IMR-90 (cell line): ENCODE measurements at regions not wholly inside any gene's neighbourhood (a gene's known extent, or its start where the extent isn't known, plus 50 kb on each side); places are given as distances from the start of the nearest gene placed in this dataset.

Experiments
- ATAC-seq: fragments of 200-7000 bp; cut with Tn5 transposase; 2 replicates; pipeline ENCODE4 v1.9.1; 2020; ENCODE audit warnings: low read depth, mild to moderate bottlenecking, moderate library complexity
- BruUV-seq: library from RNA; stranded (reverse); fragments of 400-500 nt; replicated peaks from 2 replicates; lab custom pipeline; 2021; lab: Mats Ljungman, UMichigan
- CTCF ChIA-PET: fragments of 300-600 bp; formaldehyde crosslinking; extraction: SDS; loops from one replicate; lab custom pipeline; 2021; ENCODE audit warnings: antibody characterized with exemption; lab: Yijun Ruan, JAX
- POLR2A ChIA-PET: fragments of 300-600 bp; sonication (Branson Sonifier 250); formaldehyde crosslinking; loops from one replicate; lab custom pipeline; 2022; ENCODE audit warnings: antibody characterized with exemption; ENCODE audit not compliant: unreplicated experiment; lab: Charles Lee
- DNase-seq: peaks from one replicate; pipeline ENCODE4 v3.0.0; 2013
- H2AFZ ChIP-seq: replicated peaks from 2 replicates; pipeline ENCODE3; 2013; ENCODE audit warnings: low read length, mild to moderate bottlenecking; ENCODE audit not compliant: poor library complexity
- H2AK5ac ChIP-seq: 2 replicates; pipeline ENCODE4 v1.6.1; 2013; ENCODE audit warnings: low read depth, low read length, inconsistent platforms
- H2AK9ac ChIP-seq: replicated peaks from 2 replicates; pipeline ENCODE3; 2013; ENCODE audit warnings: mild to moderate bottlenecking, low read depth, low read length, moderate library complexity; ENCODE audit not compliant: poor library complexity
- H2BK120ac ChIP-seq: 2 replicates; pipeline ENCODE4 v1.6.1; 2013; ENCODE audit warnings: low read depth, low read length, inconsistent platforms
- H2BK15ac ChIP-seq: 3 replicates; pipeline ENCODE4 v1.6.1; 2013; ENCODE audit warnings: low read depth, low read length, inconsistent platforms
- H2BK20ac ChIP-seq: 2 replicates; pipeline ENCODE4 v1.6.1; 2013; ENCODE audit warnings: low read depth, mild to moderate bottlenecking, inconsistent platforms, low read length, moderate library complexity
- H2BK5ac ChIP-seq: 2 replicates; pipeline ENCODE4 v1.6.1; 2013; ENCODE audit warnings: mild to moderate bottlenecking, low read depth, low read length, inconsistent platforms; ENCODE audit not compliant: poor library complexity, severe bottlenecking
- H3K14ac ChIP-seq: replicated peaks from 2 replicates; pipeline ENCODE4 v1.6.1; 2013; ENCODE audit warnings: low read depth, low read length, inconsistent platforms
- H3K18ac ChIP-seq: 2 replicates; pipeline ENCODE4 v1.6.1; 2013; ENCODE audit warnings: low read depth, low read length, control low read depth
- H3K23ac ChIP-seq: 2 replicates; pipeline ENCODE4 v1.6.1; 2013; ENCODE audit warnings: low read depth, low read length, inconsistent platforms
- H3K27ac ChIP-seq: 2 replicates; pipeline ENCODE4 v1.5.1; 2013; ENCODE audit warnings: mild to moderate bottlenecking, control low read depth, low read length; ENCODE audit not compliant: insufficient read depth
- H3K27me3 ChIP-seq: 2 replicates; pipeline ENCODE4 v1.6.1; 2013; ENCODE audit warnings: low read length; ENCODE audit not compliant: control insufficient read depth, insufficient read depth
- H3K36me3 ChIP-seq: 2 replicates; pipeline ENCODE4 v1.6.1; 2013; ENCODE audit warnings: low read length, mixed read lengths; ENCODE audit not compliant: control insufficient read depth, insufficient read depth
- H3K4ac ChIP-seq: 2 replicates; pipeline ENCODE4 v1.6.1; 2013; ENCODE audit warnings: low read depth, low read length, inconsistent platforms
- H3K4me1 ChIP-seq: 2 replicates; pipeline ENCODE4 v1.6.1; 2013; ENCODE audit warnings: low read length, mixed read lengths; ENCODE audit not compliant: control insufficient read depth, insufficient read depth
- H3K4me2 ChIP-seq: 2 replicates; pipeline ENCODE4 v1.6.1; 2013; ENCODE audit warnings: low read depth, mild to moderate bottlenecking, control low read depth, low read length, moderate library complexity
- H3K4me3 ChIP-seq: 2 replicates; pipeline ENCODE4 v1.5.1; 2013; ENCODE audit warnings: low read depth, mild to moderate bottlenecking, control low read depth, low read length, moderate library complexity; ENCODE audit not compliant: insufficient read depth
- H3K56ac ChIP-seq: 2 replicates; pipeline ENCODE4 v1.6.1; 2013; ENCODE audit warnings: low read length, inconsistent platforms; ENCODE audit not compliant: insufficient read depth; ENCODE audit errors: extremely low read depth
- H3K79me1 ChIP-seq, 2 experiments: 2 replicates each; pipeline ENCODE4 v1.6.1; 2013; ENCODE audit warnings: low read length in 2 of 2, inconsistent platforms in 1 of 2, low read depth in 1 of 2
- H3K9ac ChIP-seq: 2 replicates; pipeline ENCODE4 v1.6.1; 2013; ENCODE audit warnings: low read depth, low read length, control low read depth
- H3K9me1 ChIP-seq: 2 replicates; pipeline ENCODE4 v1.6.1; 2013; ENCODE audit warnings: low read length, inconsistent platforms; ENCODE audit not compliant: insufficient read depth
- H3K9me3 ChIP-seq: 2 replicates; pipeline ENCODE4 v1.6.1; 2013; ENCODE audit warnings: low read length; ENCODE audit not compliant: control insufficient read depth, insufficient read depth
- H4K20me1 ChIP-seq: 2 replicates; pipeline ENCODE4 v1.6.1; 2013; ENCODE audit warnings: low read length, inconsistent platforms; ENCODE audit not compliant: insufficient read depth
- H4K5ac ChIP-seq: 2 replicates; pipeline ENCODE4 v1.6.1; 2013; ENCODE audit warnings: mild to moderate bottlenecking, low read depth, low read length, control low read depth
- H4K8ac ChIP-seq, 2 experiments: 2 replicates each; pipeline ENCODE4 v1.6.1; 2013; ENCODE audit warnings: low read depth in 2 of 2, low read length in 2 of 2, control low read depth in 1 of 2, inconsistent platforms in 1 of 2
- H4K91ac ChIP-seq: 2 replicates; pipeline ENCODE4 v1.6.1; 2013; ENCODE audit warnings: low read depth, low read length, inconsistent platforms; ENCODE audit not compliant: insufficient read depth
- BHLHE40 ChIP-seq: fragments of 150-350 bp; IDR thresholded peaks from 2 replicates; pipeline ENCODE4 v1.6.1; 2016; ENCODE audit warnings: mild to moderate bottlenecking, low read depth, low read length
- CEBPB ChIP-seq: IDR thresholded peaks from 2 replicates; pipeline ENCODE4 v1.6.1; 2012; ENCODE audit warnings: low read depth, low read length, improper control_type of control experiment
- FOS ChIP-seq: fragments of 150-350 bp; IDR thresholded peaks from 2 replicates; pipeline ENCODE4 v1.6.1; 2016; ENCODE audit warnings: low read depth, low read length
- RAD21 ChIP-seq: IDR thresholded peaks from 2 replicates; pipeline ENCODE4 v1.6.1; 2012; ENCODE audit warnings: low read length, improper control_type of control experiment
- RFX5 ChIP-seq: IDR thresholded peaks from 2 replicates; pipeline ENCODE4 v1.8.0; 2012; ENCODE audit warnings: low read depth, mild to moderate bottlenecking, low read length, moderate library complexity
- WGBS, 2 experiments: methylation state at CpG; one replicate each; pipeline versions ENCODE4 v1.1.5 to v1.1.7; 2013; ENCODE audit warnings: missing lambda C conversion rate in 2 of 2; ENCODE audit not compliant: insufficient read length in 1 of 2; ENCODE audit errors: extremely low coverage in 2 of 2; 5-methylcytosine and 5-hydroxymethylcytosine counted together
- dilution Hi-C: fragments of 300-500 bp; cut with HindIII; formaldehyde crosslinking; loops from one replicate; pipeline ENCODE4 v1.14.3; 2018; ENCODE audit warnings: low sequenced_read_pairs; ENCODE audit not compliant: unreplicated experiment
- in situ Hi-C: fragments of 300-500 bp; cut with MboI; formaldehyde crosslinking; loops from 3 replicates; pipeline ENCODE4 v1.14.3; 2019; ENCODE audit warnings: low sequenced_read_pairs, inconsistent platforms, mixed read lengths
- intact Hi-C: fragments of 100-400 bp; cut with micrococcal nuclease; formaldehyde crosslinking; loops from 2 replicates; pipeline ENCODE4 v1.10.0; 2022
- TF ChIP-seq, protein P1 (sequence below): fragments of 150-350 bp; IDR thresholded peaks from 2 replicates; pipeline ENCODE4 v1.6.1; 2016; ENCODE audit warnings: low read depth, mild to moderate bottlenecking, low read length, moderate library complexity, borderline replicate concordance
- TF ChIP-seq, protein P2 (sequence below): fragments of 150-350 bp; IDR thresholded peaks from 2 replicates; pipeline ENCODE4 v1.6.1; 2017; ENCODE audit warnings: mild to moderate bottlenecking, antibody characterized with exemption, low read length, low read depth
- TF ChIP-seq, protein P3 (sequence below): conservative IDR thresholded peaks from 2 replicates; pipeline ENCODE4 v1.5.1; 2012; ENCODE audit warnings: mild to moderate bottlenecking, low read depth, low read length, improper control_type of control experiment

DNA sequence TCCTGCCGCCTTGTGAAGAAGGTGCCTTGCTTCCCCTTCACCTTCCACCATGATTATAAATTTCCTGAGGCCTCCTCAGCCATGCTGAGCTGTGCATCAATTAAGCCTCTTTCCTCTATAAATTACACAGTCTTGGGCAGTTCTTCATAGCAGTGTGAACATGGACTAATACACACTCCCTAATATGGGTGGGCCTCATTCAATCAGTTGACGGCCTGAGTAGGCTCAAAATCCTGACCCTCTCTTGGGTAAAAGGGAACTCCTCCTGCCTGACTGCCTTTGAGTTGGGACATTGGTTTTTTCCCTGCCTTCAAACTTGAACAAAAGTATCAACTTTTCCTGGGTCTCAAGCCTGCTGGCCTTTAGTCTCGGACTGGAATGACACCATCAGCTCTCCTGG lies 96.6 kb upstream of the PROKR2 start:
- Histone ChIP-seq H3K79me1 (no peaks in the 10 kb centered on the region), H2BK120ac (no peak overlapping the region), H2AK9ac (no peak overlapping the region), H4K20me1 (no peaks in the 10 kb centered on the region), H4K5ac (no peak overlapping the region), H3K4me2 (no peak overlapping the region), H2AFZ (no peak overlapping the region), H3K9ac (no peak overlapping the region), H4K8ac (no peak overlapping the region), H3K14ac (no peak overlapping the region), H3K36me3 (no peaks in the 10 kb centered on the region), H3K4me3 (no peak overlapping the region), H2BK20ac (no peak overlapping the region), H3K4me1 (no peaks in the 10 kb centered on the region), H3K4ac (no peak overlapping the region), H2BK15ac (no peak overlapping the region), H3K23ac (no peak overlapping the region), H3K27ac (no peak overlapping the region), H3K9me1 (no peaks in the 10 kb centered on the region), H3K18ac (no peak overlapping the region), H2AK5ac (no peak overlapping the region), H4K91ac (no peak overlapping the region), H3K27me3 (no peaks in the 10 kb centered on the region; the same call in 1 of the 2 replicates), H3K9me3 (no peaks in the 10 kb centered on the region), H2BK5ac (no peak overlapping the region), H3K56ac (no peak overlapping the region)
- intact Hi-C loops (no loop called here), dilution Hi-C loops (no loop called here), in situ Hi-C loops (no loop called here)
- TF ChIP-seq, protein P1, sequence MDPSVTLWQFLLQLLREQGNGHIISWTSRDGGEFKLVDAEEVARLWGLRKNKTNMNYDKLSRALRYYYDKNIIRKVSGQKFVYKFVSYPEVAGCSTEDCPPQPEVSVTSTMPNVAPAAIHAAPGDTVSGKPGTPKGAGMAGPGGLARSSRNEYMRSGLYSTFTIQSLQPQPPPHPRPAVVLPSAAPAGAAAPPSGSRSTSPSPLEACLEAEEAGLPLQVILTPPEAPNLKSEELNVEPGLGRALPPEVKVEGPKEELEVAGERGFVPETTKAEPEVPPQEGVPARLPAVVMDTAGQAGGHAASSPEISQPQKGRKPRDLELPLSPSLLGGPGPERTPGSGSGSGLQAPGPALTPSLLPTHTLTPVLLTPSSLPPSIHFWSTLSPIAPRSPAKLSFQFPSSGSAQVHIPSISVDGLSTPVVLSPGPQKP, result no peak
- TF ChIP-seq, protein P2, sequence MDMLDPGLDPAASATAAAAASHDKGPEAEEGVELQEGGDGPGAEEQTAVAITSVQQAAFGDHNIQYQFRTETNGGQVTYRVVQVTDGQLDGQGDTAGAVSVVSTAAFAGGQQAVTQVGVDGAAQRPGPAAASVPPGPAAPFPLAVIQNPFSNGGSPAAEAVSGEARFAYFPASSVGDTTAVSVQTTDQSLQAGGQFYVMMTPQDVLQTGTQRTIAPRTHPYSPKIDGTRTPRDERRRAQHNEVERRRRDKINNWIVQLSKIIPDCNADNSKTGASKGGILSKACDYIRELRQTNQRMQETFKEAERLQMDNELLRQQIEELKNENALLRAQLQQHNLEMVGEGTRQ, result no peak
- TF ChIP-seq CEBPB (no peak), RFX5 (no peak), FOS (no peak), BHLHE40 (no peak), RAD21 (no peak)
- TF ChIP-seq, protein P3, sequence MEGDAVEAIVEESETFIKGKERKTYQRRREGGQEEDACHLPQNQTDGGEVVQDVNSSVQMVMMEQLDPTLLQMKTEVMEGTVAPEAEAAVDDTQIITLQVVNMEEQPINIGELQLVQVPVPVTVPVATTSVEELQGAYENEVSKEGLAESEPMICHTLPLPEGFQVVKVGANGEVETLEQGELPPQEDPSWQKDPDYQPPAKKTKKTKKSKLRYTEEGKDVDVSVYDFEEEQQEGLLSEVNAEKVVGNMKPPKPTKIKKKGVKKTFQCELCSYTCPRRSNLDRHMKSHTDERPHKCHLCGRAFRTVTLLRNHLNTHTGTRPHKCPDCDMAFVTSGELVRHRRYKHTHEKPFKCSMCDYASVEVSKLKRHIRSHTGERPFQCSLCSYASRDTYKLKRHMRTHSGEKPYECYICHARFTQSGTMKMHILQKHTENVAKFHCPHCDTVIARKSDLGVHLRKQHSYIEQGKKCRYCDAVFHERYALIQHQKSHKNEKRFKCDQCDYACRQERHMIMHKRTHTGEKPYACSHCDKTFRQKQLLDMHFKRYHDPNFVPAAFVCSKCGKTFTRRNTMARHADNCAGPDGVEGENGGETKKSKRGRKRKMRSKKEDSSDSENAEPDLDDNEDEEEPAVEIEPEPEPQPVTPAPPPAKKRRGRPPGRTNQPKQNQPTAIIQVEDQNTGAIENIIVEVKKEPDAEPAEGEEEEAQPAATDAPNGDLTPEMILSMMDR, result no peak
- ChIA-PET CTCF (no interaction called here), POLR2A (no interaction called here)
- DNase-seq, result no peak
- ATAC-seq, result no peak
- no TSS peak for BruUV-seq
- 60% methylated on average over 1 of the region's 3 CpGs; no CpG with 5 or more reads in 1 of the 2 experiments for WGBS, 2 experiments
